ENCODE measurements at regions not wholly inside any gene's neighbourhood (a gene's known extent, or its start where the extent isn't known, plus 50 kb on each side); places are given as distances from the start of the nearest gene placed in this dataset.

GRCh38 chr2:160634436-160634835 lies 140.8 kb upstream of the RBMS1 start:
- DNase-seq, result no peak

GRCh38 chr2:160635488-160635887 lies 141.9 kb upstream of the RBMS1 start:
- DNase-seq, result no peak

DNA sequence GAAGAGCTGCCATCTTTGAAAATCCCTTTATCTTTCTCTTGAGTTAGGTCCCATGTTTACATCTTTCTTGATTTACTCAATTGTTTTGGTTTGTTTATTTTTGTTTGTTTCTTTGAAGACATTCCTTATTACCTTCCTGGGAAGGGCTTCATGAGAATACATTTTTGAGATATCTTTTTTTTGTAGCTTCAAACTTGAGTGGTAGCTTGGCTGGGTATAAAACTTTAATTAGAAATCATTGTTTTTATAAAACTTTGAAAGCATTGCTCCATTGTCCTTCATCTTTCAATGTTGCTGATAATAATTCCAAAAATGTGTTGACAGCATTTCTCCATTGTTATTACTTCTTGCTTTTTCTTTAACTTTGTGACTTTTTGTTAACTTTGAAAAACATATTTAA lies 145.9 kb upstream of the RBMS1 start:
- DNase-seq, result no peak

GRCh38 chr2:160646684-160647444 lies 153.3 kb upstream of the RBMS1 start:
- DNase-seq, result no peak

GRCh38 chr2:160647967-160648685 lies 154.5 kb upstream of the RBMS1 start:
- DNase-seq, result no peak

- DNase-seq, result no peak
Measured at GRCh38 chr2:160649698-160650097, 156.1 kb upstream of the RBMS1 start.

DNA sequence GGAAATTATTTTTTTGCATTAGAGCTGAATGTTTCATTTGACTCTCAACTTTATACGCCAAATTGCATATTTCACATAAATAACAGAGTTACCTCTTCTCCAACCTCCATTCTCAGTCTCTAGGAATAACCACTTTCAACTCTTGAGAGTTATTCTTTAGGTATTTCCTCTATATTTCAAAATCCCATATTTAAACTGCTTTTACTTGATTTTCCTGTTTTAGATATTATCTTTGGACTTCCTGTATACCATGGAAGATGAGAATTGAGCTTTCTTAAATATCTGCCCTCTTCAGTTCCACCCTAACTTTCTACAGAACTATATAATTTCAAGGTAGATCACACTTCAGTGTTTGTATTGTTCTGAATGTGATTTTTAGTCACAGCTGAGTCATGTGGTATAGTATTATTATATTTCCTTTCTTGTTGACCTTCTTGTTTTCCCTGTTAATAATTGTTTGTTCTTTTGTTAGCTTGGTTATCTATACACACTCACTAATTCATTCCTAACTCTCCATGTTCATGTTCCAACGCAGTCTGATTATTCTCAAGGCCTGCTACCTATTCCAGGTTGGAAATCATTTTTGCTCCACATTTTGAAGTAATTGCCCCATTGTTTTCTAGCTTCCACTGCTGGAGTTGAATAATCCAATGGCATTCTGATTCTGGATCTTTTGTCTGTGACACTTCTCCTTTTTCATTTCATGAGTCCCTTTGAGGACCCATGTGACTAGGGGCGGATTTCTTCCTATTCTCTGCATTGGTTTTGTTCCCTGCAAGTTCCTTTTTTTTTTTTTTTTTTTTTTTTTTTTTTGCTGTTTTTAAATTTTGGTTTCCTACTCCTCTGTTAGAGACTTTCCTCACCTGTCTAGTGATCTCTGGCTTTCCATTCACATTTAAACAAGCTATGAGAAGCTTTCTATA lies 156.8 kb upstream of the RBMS1 start:
- no peak for DNase-seq

- no peak for DNase-seq
Measured at GRCh38 chr2:160651416-160652200, 158.0 kb upstream of the RBMS1 start.

- peak; percentile 58 for DNase-seq
Measured at GRCh38 chr2:160652236-160652635, 158.6 kb upstream of the RBMS1 start.

DNA sequence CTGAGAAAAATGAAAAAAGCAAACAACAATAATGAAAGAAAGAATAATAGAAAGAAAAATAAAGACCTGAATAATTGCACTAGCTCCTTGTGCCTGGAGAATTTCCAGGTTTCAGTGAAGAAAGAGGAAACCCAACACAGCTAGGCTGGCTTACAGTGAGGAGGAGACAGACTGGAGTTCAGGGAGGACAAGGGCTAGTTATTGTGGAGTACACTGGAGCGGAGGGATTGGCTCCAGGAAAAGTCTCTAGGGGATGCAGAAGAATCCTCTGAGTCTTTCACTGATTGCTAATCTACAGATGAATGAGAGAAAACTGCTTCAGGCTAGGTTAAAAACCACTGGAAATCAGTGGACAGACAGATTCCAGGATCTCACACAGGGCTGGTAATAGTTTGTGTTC lies 163.6 kb upstream of the RBMS1 start:
- no peak for DNase-seq

- no peak for DNase-seq
Measured at GRCh38 chr2:160658851-160659250, 165.2 kb upstream of the RBMS1 start.

- no peak for DNase-seq
Measured at GRCh38 chr2:160660741-160661140, 167.1 kb upstream of the RBMS1 start.

GRCh38 chr2:160664603-160665140 lies 171.1 kb upstream of the RBMS1 start:
- no peak for DNase-seq

- DNase-seq, result no peak
Measured at GRCh38 chr2:160666154-160667060, 172.8 kb upstream of the RBMS1 start.

DNA sequence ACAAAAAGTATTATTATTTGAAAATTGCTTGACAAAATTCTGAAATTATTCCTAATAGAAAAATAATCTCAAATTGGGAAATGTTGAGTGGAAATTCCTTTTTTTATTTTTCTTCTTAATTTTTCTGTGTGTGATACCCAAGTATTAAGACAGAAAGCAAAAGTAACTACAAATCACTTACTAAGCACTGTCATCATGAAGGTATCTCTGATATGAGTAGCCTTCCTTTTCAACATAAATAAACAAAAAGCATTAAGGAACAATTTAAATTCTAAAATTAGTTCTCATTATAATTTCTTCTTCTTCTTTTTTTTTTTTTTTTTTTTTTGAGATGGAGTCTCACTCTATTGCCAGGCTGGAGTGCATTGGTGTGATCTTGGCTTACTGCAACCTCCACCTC lies 174.2 kb upstream of the RBMS1 start:
- no peak for DNase-seq

- no peak for DNase-seq
Measured at GRCh38 chr2:160670618-160671017, 177.0 kb upstream of the RBMS1 start.

DNA sequence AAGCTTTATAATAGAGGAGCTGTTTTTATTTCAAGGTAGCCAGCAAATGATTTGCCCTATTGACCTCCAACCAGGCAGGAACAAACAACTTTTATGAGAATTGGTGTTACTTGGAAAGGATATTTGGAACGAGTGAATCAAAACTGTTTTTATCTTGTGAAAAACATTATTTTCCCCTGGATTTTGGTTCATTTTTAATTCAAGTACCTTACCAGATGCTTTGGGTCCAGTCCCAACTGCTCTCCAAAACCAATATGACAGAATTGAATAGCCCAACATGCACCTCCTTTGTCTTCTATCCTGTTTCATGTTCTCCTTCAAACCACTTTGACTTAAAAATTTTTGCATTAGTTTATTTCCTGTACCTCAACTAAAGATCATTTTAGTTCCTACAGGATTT lies 178.6 kb upstream of the RBMS1 start:
- DNase-seq, result no peak

DNA sequence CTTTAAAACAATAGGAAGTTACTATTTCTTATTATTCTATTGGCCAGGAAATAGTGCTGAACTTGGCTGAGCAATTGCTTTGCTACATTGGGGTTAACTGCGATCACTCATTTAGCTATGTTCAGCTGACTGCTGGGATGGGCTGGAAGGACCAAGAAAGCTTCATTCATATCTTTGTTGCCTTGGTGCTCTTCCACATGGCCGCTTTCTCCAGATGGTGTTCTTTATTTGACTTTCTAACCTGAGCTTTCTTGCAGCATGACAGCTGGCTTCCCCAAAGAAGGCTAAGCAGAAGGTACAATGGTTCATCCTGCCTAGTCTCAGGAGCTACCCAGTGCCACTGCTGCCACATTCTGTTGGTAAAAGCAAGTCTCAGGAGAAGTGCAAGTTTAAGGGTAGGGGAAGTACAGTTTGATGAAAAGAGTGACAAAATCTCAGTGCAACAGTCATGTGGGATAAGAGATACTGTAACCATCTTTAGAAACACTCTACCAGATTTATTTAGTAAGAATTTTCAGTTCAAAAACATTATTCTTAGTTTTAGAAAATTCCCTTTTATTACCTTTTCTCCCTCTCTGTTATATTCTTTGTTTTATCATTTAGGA lies 180.6 kb upstream of the RBMS1 start:
- no peak for DNase-seq

DNA sequence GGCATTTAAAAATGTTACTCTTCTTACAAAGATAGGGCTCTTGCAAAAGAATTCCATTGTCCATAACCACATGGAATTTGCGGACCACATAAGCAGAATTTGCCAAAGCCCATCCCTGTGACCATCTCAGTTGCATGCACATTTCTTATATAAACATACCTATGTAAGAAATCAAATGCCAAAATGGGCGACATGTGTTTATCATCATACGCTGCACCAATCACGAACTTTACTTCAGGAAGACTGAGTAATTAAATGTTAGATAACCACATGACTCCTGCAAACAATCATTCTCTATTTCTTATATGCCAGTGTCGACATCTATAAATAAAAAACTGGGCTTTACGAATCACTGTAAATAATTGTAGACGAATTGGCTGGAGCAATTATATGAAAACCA lies 186.1 kb upstream of the RBMS1 start:
- no peak for DNase-seq

- DNase-seq, result no peak
Measured at GRCh38 chr2:160680294-160680693, 186.7 kb upstream of the RBMS1 start.

- no peak for DNase-seq
Measured at GRCh38 chr2:160680974-160681373, 187.4 kb upstream of the RBMS1 start.

Data from activated CD8-positive, alpha-beta memory T cell treated with anti-CD3 and anti-CD28 coated beads, Interleukin-2, amount 50 U/mL, for 4 hours (primary cell).